ENCODE measurements at regions not wholly inside any gene's neighbourhood (a gene's known extent, or its start where the extent isn't known, plus 50 kb on each side); places are given as distances from the start of the nearest gene placed in this dataset.

DNA sequence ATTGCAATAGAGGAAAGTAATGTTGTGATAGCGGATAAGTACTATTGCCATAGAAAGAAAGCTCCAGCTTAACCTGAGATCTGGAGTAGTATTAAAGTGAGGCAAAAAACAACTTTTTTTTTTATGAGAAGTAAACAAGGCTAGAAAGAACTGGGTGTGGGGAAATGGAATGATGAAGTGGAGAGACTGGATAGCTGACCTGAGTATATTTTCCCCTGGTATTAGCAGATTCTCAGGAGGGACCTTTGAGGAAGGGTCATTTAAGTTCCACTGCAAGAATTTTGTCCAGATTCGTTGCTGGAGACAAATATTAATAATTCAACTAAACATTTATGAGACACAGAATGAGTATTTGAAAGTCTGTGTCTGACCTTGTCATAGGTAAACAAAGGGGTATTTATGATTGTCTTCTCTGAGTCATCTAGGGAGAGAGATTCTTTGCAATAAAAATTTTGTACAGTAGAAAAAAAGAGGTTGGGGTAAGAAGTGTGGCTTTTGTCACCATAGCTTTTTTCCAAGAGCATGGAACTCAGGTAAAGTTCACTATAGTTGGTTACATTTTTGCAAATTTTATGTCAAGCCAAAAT lies 2095.9 kb downstream of the ARAP2 start:
- POLR2A ChIA-PET (ENCODE audit: low non-redundant PET), result no interaction called here
- no peak for DNase-seq (ENCODE audit: low spot score)
- Histone ChIP-seq H3K4me1 (ENCODE audit: insufficient read depth, low read length, poor library complexity, severe bottlenecking) (no peaks in the 10 kb centered on the region), H3K9me3 (ENCODE audit: low read depth, low read length, poor library complexity, severe bottlenecking) (peaks cover 5% of the 10 kb centered on the region), H3K36me3 (ENCODE audit: insufficient read depth, low read length, poor library complexity, severe bottlenecking) (no peaks in the 10 kb centered on the region), H3K27ac (ENCODE audit: low read depth, low read length, poor library complexity, severe bottlenecking) (no peak overlapping the region), H3K4me3 (ENCODE audit: low read depth, low read length, poor library complexity, severe bottlenecking) (no peak overlapping the region), H3K27me3 (replicated peaks; ENCODE audit: insufficient read depth, low read depth, low read length, poor library complexity) (no peaks in the 10 kb centered on the region)
- CTCF ChIA-PET, result no interaction called here
- no peak for TF ChIP-seq EZH2 (IDR thresholded peaks at IDR 0.05; ENCODE audit: borderline replicate concordance, low read depth, low read length, poor library complexity, severe bottlenecking)
- TF ChIP-seq, protein P1, sequence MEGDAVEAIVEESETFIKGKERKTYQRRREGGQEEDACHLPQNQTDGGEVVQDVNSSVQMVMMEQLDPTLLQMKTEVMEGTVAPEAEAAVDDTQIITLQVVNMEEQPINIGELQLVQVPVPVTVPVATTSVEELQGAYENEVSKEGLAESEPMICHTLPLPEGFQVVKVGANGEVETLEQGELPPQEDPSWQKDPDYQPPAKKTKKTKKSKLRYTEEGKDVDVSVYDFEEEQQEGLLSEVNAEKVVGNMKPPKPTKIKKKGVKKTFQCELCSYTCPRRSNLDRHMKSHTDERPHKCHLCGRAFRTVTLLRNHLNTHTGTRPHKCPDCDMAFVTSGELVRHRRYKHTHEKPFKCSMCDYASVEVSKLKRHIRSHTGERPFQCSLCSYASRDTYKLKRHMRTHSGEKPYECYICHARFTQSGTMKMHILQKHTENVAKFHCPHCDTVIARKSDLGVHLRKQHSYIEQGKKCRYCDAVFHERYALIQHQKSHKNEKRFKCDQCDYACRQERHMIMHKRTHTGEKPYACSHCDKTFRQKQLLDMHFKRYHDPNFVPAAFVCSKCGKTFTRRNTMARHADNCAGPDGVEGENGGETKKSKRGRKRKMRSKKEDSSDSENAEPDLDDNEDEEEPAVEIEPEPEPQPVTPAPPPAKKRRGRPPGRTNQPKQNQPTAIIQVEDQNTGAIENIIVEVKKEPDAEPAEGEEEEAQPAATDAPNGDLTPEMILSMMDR (conservative IDR thresholded peaks at IDR 0.05; ENCODE audit: low read depth, low read length), result no peak
- no TSS peak for BruUV-seq (replicated peaks)
- intact Hi-C loops (cut with micrococcal nuclease; ENCODE audit: unreplicated experiment), result no loop called here

- Histone ChIP-seq H3K4me3 (ENCODE audit: low read depth, low read length, poor library complexity, severe bottlenecking) (no peak overlapping the region), H3K27me3 (replicated peaks; ENCODE audit: insufficient read depth, low read depth, low read length, poor library complexity) (no peaks in the 10 kb centered on the region), H3K36me3 (ENCODE audit: insufficient read depth, low read length, poor library complexity, severe bottlenecking) (no peaks in the 10 kb centered on the region), H3K4me1 (ENCODE audit: insufficient read depth, low read length, poor library complexity, severe bottlenecking) (no peaks in the 10 kb centered on the region), H3K9me3 (ENCODE audit: low read depth, low read length, poor library complexity, severe bottlenecking) (peaks cover 11% of the 10 kb centered on the region), H3K27ac (ENCODE audit: low read depth, low read length, poor library complexity, severe bottlenecking) (no peak overlapping the region)
- BruUV-seq (replicated peaks), result no TSS peak
- TF ChIP-seq, protein P1 (conservative IDR thresholded peaks at IDR 0.05; ENCODE audit: low read depth, low read length), result no peak
- no peak for TF ChIP-seq EZH2 (IDR thresholded peaks at IDR 0.05; ENCODE audit: borderline replicate concordance, low read depth, low read length, poor library complexity, severe bottlenecking)
- intact Hi-C loops (cut with micrococcal nuclease; ENCODE audit: unreplicated experiment), result no loop called here
- CTCF ChIA-PET, result no interaction called here
- DNase-seq (ENCODE audit: low spot score), result no peak
- POLR2A ChIA-PET (ENCODE audit: low non-redundant PET), result no interaction called here
These were observed 2086.8 kb downstream of the ARAP2 start for GRCh38 chr4:34157547-34157946.

DNA sequence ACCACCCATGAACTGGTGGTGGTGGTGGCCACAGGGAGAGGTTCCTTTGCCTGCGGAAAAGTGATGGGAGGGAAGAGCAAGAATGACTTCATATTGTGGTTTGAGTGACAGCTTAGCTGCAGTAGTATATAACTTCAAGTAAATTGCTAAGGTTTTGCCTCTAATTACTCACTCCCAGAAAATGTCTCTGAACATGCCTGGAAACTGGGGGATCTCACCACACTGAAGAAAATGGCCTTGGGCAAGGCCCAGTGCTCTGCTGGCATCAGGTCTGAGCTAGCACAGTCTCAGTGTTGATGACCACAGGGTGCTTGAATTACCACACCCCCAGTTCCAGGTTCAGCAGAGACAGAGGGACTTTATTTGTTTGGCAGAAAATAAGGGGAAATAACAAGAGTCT lies 2085.4 kb downstream of the ARAP2 start:
- intact Hi-C loops (cut with micrococcal nuclease; ENCODE audit: unreplicated experiment), result no loop called here
- Histone ChIP-seq H3K27ac (ENCODE audit: low read depth, low read length, poor library complexity, severe bottlenecking) (no peak overlapping the region), H3K27me3 (replicated peaks; ENCODE audit: insufficient read depth, low read depth, low read length, poor library complexity) (no peaks in the 10 kb centered on the region), H3K4me1 (ENCODE audit: insufficient read depth, low read length, poor library complexity, severe bottlenecking) (no peaks in the 10 kb centered on the region), H3K36me3 (ENCODE audit: insufficient read depth, low read length, poor library complexity, severe bottlenecking) (no peaks in the 10 kb centered on the region), H3K4me3 (ENCODE audit: low read depth, low read length, poor library complexity, severe bottlenecking) (no peak overlapping the region), H3K9me3 (ENCODE audit: low read depth, low read length, poor library complexity, severe bottlenecking) (peaks cover 11% of the 10 kb centered on the region)
- CTCF ChIA-PET, result no interaction called here
- POLR2A ChIA-PET (ENCODE audit: low non-redundant PET), result no interaction called here
- BruUV-seq (replicated peaks), result no TSS peak
- TF ChIP-seq EZH2 (IDR thresholded peaks at IDR 0.05; ENCODE audit: borderline replicate concordance, low read depth, low read length, poor library complexity, severe bottlenecking), result no peak
- no peak for DNase-seq (ENCODE audit: low spot score)

- no peaks in the 10 kb centered on the region for H3K4me1 ChIP-seq (ENCODE audit: insufficient read depth, low read length, poor library complexity, severe bottlenecking)
- no peaks in the 10 kb centered on the region for H3K36me3 ChIP-seq (ENCODE audit: insufficient read depth, low read length, poor library complexity, severe bottlenecking)
- TF ChIP-seq, protein P1 (conservative IDR thresholded peaks at IDR 0.05; ENCODE audit: low read depth, low read length), result no peak
- TF ChIP-seq EZH2 (IDR thresholded peaks at IDR 0.05; ENCODE audit: borderline replicate concordance, low read depth, low read length, poor library complexity, severe bottlenecking), result no peak
- DNase-seq (ENCODE audit: low spot score), result no peak
- no peak overlapping the region for H3K27ac ChIP-seq (ENCODE audit: low read depth, low read length, poor library complexity, severe bottlenecking)
- H3K27me3 ChIP-seq (replicated peaks; ENCODE audit: insufficient read depth, low read depth, low read length, poor library complexity), result no peaks in the 10 kb centered on the region
- H3K4me3 ChIP-seq (ENCODE audit: low read depth, low read length, poor library complexity, severe bottlenecking), result no peak overlapping the region
- H3K9me3 ChIP-seq (ENCODE audit: low read depth, low read length, poor library complexity, severe bottlenecking), result peaks cover 7% of the 10 kb centered on the region
- BruUV-seq (replicated peaks), result no TSS peak
- ChIA-PET POLR2A (ENCODE audit: low non-redundant PET) (no interaction called here), CTCF (no interaction called here)
- intact Hi-C loops (cut with micrococcal nuclease; ENCODE audit: unreplicated experiment), result no loop called here
These were observed 2073.4 kb downstream of the ARAP2 start for GRCh38 chr4:34170946-34171345.
